Natural killer cell (primary cell): ENCODE measurements at regions not wholly inside any gene's neighbourhood (a gene's known extent, or its start where the extent isn't known, plus 50 kb on each side); places are given as distances from the start of the nearest gene placed in this dataset.
A peak's percentile ranks its signal among the peaks of the same experiment; 100 is the strongest.
"Not testable (repeated sequence)": the region's sequence is repeated elsewhere in the genome, so short reads cannot be mapped to it uniquely, and the experiment has no call there.

ENCODE experiments used
- ATAC-seq, 3 donors: fragments of 150-1000 bp in 2 of 3; fragments of 200-7000 bp in 1 of 3; cut with Tn5 transposase; 1 replicate in 1 of 3; 2 replicates in 2 of 3; pipeline ENCODE4 v1.10.0; 2021; ENCODE audit warnings: mild to moderate bottlenecking in 2 of 3, moderate library complexity in 2 of 3
- DNase-seq, 2 donors: peaks; one replicate each; pipeline versions ENCODE4 v3.0.0 to v3.0.0-alpha.2; 2013 to 2021; ENCODE audit warnings: mixed read lengths in 1 of 2
- H3K27ac ChIP-seq: one replicate; pipeline ENCODE4 v1.5.1; 2013; ENCODE audit warnings: mild to moderate bottlenecking, low read length
- H3K27me3 ChIP-seq: one replicate; pipeline ENCODE4 v1.6.1; 2013; ENCODE audit warnings: low read length; ENCODE audit not compliant: control insufficient read depth, insufficient read depth
- H3K36me3 ChIP-seq: one replicate; pipeline ENCODE4 v1.6.1; 2013; ENCODE audit warnings: low read length; ENCODE audit not compliant: control insufficient read depth, insufficient read depth
- H3K4me1 ChIP-seq: one replicate; pipeline ENCODE4 v1.6.1; 2013; ENCODE audit warnings: low read length; ENCODE audit not compliant: control insufficient read depth, insufficient read depth
- H3K4me3 ChIP-seq: one replicate; pipeline ENCODE4 v1.5.1; 2013; ENCODE audit warnings: low read length
- H3K9me3 ChIP-seq: one replicate; pipeline ENCODE4 v1.6.1; 2013; ENCODE audit warnings: low read length; ENCODE audit not compliant: control insufficient read depth, insufficient read depth
- H3K27ac Mint-ChIP-seq, 2 donors: one replicate each; pipeline ENCODE4 v1.8.0; 2022; ENCODE audit warnings: mild to moderate bottlenecking in 2 of 2, mixed read lengths in 2 of 2, moderate library complexity in 1 of 2
- H3K27me3 Mint-ChIP-seq, 2 donors: one replicate each; pipeline ENCODE4 v1.8.0; 2022; ENCODE audit warnings: low read depth in 2 of 2, mixed read lengths in 2 of 2
- H3K36me3 Mint-ChIP-seq: one replicate; pipeline ENCODE4 v1.8.0; 2022; ENCODE audit warnings: mixed read lengths
- H3K4me1 Mint-ChIP-seq, 2 donors: one replicate each; pipeline ENCODE4 v1.8.0; 2022; ENCODE audit warnings: mixed read lengths in 2 of 2
- H3K4me3 Mint-ChIP-seq: one replicate; pipeline ENCODE4 v1.8.0; 2022; ENCODE audit warnings: mild to moderate bottlenecking, moderate library complexity, mixed read lengths
- H3K9me3 Mint-ChIP-seq, 2 donors: one replicate each; pipeline ENCODE4 v1.8.0; 2022; ENCODE audit warnings: mixed read lengths in 2 of 2
- CTCF ChIP-seq: fragments of 200-600 bp; IDR thresholded peaks from one replicate; pipeline ENCODE4 v1.8.0; 2022; ENCODE audit warnings: antibody characterized with exemption
- WGBS: methylation state at CpG from one replicate; pipeline ENCODE4 v1.1.7; 2013; ENCODE audit warnings: missing lambda C conversion rate; ENCODE audit not compliant: insufficient coverage; 5-methylcytosine and 5-hydroxymethylcytosine counted together
- intact Hi-C: fragments of 100-400 bp; cut with micrococcal nuclease; formaldehyde crosslinking; loops from one replicate; pipeline ENCODE4 v1.14.2; 2022

GRCh38 chr2:241966647-241967466 is 97.3 kb downstream of the RTP5 start:
- no peaks in the 10 kb centered on the region for H3K36me3 Mint-ChIP-seq
- no peaks in the 10 kb centered on the region for H3K9me3 Mint-ChIP-seq
- ATAC-seq (no peak), DNase-seq (no peak)
- Histone ChIP-seq H3K27ac (peak overlapping the region; percentile 43), H3K4me1 (peaks cover 23% of the 10 kb centered on the region), H3K4me3 (no peak overlapping the region), H3K9me3 (no peaks in the 10 kb centered on the region), H3K36me3 (no peaks in the 10 kb centered on the region), H3K27me3 (no peaks in the 10 kb centered on the region)
- intact Hi-C loops, result no loop called here
- H3K27ac Mint-ChIP-seq, result peak overlapping the region; percentile 73 to 80
- no peak for TF ChIP-seq CTCF
- H3K27me3 Mint-ChIP-seq, result no peaks in the 10 kb centered on the region
- WGBS, result 91% methylated on average over 16 of the region's 16 CpGs
- H3K4me1 Mint-ChIP-seq, result peaks cover 16 to 36% of the 10 kb centered on the region in 2 donors
- peak overlapping the region; percentile 79 for H3K4me3 Mint-ChIP-seq

GRCh38 chr2:241967467-241968144 is 98.1 kb downstream of the RTP5 start:
- Mint-ChIP-seq H3K4me1 (peaks cover 16 to 29% of the 10 kb centered on the region in 2 donors), H3K9me3 (no peaks in the 10 kb centered on the region), H3K27ac (no peak overlapping the region), H3K27me3 (no peaks in the 10 kb centered on the region), H3K36me3 (no peaks in the 10 kb centered on the region), H3K4me3 (no peak overlapping the region)
- WGBS, result 92% methylated on average over 17 of the region's 17 CpGs
- ATAC-seq (no peak), DNase-seq (no peak)
- no peaks in the 10 kb centered on the region for H3K27me3 ChIP-seq
- no peak overlapping the region for H3K4me3 ChIP-seq
- intact Hi-C loops, result no loop called here
- peaks cover 23% of the 10 kb centered on the region for H3K4me1 ChIP-seq
- no peaks in the 10 kb centered on the region for H3K36me3 ChIP-seq
- TF ChIP-seq CTCF, result no peak
- H3K27ac ChIP-seq, result peak overlapping the region; percentile 43
- H3K9me3 ChIP-seq, result no peaks in the 10 kb centered on the region

GRCh38 chr2:241968417-241968816 is 98.9 kb downstream of the RTP5 start:
- Histone ChIP-seq H3K4me1 (peaks cover 23% of the 10 kb centered on the region), H3K36me3 (no peaks in the 10 kb centered on the region), H3K4me3 (no peak overlapping the region), H3K27me3 (no peaks in the 10 kb centered on the region), H3K27ac (no peak overlapping the region), H3K9me3 (no peaks in the 10 kb centered on the region)
- no peak for DNase-seq
- H3K27ac Mint-ChIP-seq, result no peak overlapping the region
- no peak for ATAC-seq
- no peaks in the 10 kb centered on the region for H3K9me3 Mint-ChIP-seq
- H3K4me3 Mint-ChIP-seq, result no peak overlapping the region
- H3K36me3 Mint-ChIP-seq, result no peaks in the 10 kb centered on the region
- peaks cover 16 to 29% of the 10 kb centered on the region in 2 donors for H3K4me1 Mint-ChIP-seq
- WGBS, result 97% methylated on average over 8 of the region's 9 CpGs
- intact Hi-C loops, result no loop called here
- no peaks in the 10 kb centered on the region for H3K27me3 Mint-ChIP-seq
- no peak for TF ChIP-seq CTCF

- intact Hi-C loops, H3K4me3 Mint-ChIP-seq, H3K36me3 Mint-ChIP-seq, H3K27me3 Mint-ChIP-seq, H3K4me3 ChIP-seq, H3K9me3 ChIP-seq, DNase-seq, H3K27ac Mint-ChIP-seq, ATAC-seq, H3K27ac ChIP-seq, H3K27me3 ChIP-seq, H3K36me3 ChIP-seq, H3K9me3 Mint-ChIP-seq: not testable (repeated sequence)
- peaks cover 16 to 24% of the 10 kb centered on the region in 2 donors for H3K4me1 Mint-ChIP-seq
- WGBS, result 98% methylated on average over 6 of the region's 6 CpGs
- peaks cover 19% of the 10 kb centered on the region for H3K4me1 ChIP-seq
Observed at GRCh38 chr2:241969182-241969581, 99.7 kb downstream of the RTP5 start.
